Mesothelial cell of epicardium (in vitro differentiated cells): ENCODE measurements at regions not wholly inside any gene's neighbourhood (a gene's known extent, or its start where the extent isn't known, plus 50 kb on each side); places are given as distances from the start of the nearest gene placed in this dataset.

Source experiments
- DNase-seq, 2 experiments: peaks; one replicate each; pipeline ENCODE4 v3.0.0; 2021; ENCODE audit warnings: low spot score in 2 of 2; ENCODE audit not compliant: unreplicated experiment in 2 of 2
- H3K27ac Mint-ChIP-seq: 2 replicates; pipeline ENCODE4 v1.8.0; 2021; ENCODE audit warnings: mixed read lengths
- H3K27me3 Mint-ChIP-seq: 2 replicates; pipeline ENCODE4 v1.8.0; 2021; ENCODE audit warnings: low read depth, mixed read lengths
- H3K36me3 Mint-ChIP-seq: 2 replicates; pipeline ENCODE4 v1.8.0; 2021; ENCODE audit warnings: mixed read lengths
- H3K4me1 Mint-ChIP-seq: 2 replicates; pipeline ENCODE4 v1.8.0; 2021; ENCODE audit warnings: mixed read lengths
- H3K4me3 Mint-ChIP-seq: 2 replicates; pipeline ENCODE4 v1.8.0; 2021; ENCODE audit warnings: mild to moderate bottlenecking, moderate library complexity, mixed read lengths
- H3K9me3 Mint-ChIP-seq: 2 replicates; pipeline ENCODE4 v1.8.0; 2021; ENCODE audit warnings: mixed read lengths
- TF ChIP-seq, protein P1 (sequence below): fragments of 200-600 bp; sonication (generic); IDR thresholded peaks from one replicate; pipeline ENCODE4 v1.5.0; 2021; ENCODE audit warnings: antibody characterized with exemption; ENCODE audit not compliant: unreplicated experiment

GRCh38 chr10:69742928-69743602, 58.6 kb upstream of the COL13A1 start:
- TF ChIP-seq, protein P1, sequence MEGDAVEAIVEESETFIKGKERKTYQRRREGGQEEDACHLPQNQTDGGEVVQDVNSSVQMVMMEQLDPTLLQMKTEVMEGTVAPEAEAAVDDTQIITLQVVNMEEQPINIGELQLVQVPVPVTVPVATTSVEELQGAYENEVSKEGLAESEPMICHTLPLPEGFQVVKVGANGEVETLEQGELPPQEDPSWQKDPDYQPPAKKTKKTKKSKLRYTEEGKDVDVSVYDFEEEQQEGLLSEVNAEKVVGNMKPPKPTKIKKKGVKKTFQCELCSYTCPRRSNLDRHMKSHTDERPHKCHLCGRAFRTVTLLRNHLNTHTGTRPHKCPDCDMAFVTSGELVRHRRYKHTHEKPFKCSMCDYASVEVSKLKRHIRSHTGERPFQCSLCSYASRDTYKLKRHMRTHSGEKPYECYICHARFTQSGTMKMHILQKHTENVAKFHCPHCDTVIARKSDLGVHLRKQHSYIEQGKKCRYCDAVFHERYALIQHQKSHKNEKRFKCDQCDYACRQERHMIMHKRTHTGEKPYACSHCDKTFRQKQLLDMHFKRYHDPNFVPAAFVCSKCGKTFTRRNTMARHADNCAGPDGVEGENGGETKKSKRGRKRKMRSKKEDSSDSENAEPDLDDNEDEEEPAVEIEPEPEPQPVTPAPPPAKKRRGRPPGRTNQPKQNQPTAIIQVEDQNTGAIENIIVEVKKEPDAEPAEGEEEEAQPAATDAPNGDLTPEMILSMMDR = no peak

DNA sequence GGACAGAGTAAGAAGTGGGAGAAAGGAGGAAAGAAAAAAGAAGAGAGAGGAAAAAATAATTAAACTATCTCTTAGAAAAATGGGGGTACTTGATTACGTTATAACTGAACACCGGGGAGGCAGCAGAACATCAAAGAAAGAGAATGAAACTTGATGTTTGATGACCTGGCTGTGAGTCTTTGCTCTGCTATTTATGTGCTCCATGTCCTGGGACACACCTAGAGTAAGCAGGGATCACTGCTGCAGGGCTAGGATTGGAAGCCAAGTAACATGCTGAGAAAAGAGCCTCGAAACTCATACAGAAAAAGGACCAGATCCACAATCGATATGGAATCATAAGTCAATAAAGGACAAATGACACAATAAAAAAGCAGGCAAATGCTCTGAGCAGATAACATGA, 56.7 kb upstream of the COL13A1 start:
- peaks cover 13% of the 10 kb centered on the region for H3K4me1 Mint-ChIP-seq
- H3K9me3 Mint-ChIP-seq = no peaks in the 10 kb centered on the region
- no peaks in the 10 kb centered on the region for H3K36me3 Mint-ChIP-seq
- peaks cover 19% of the 10 kb centered on the region for H3K27me3 Mint-ChIP-seq
- no peak for DNase-seq
- no peak overlapping the region for H3K4me3 Mint-ChIP-seq
- TF ChIP-seq, protein P1 = no peak
- no peak overlapping the region for H3K27ac Mint-ChIP-seq

More at GRCh38 chr10:69742928-69743602, 58.6 kb upstream of the COL13A1 start:
- Mint-ChIP-seq H3K4me3 (no peak overlapping the region), H3K4me1 (peaks cover 5% of the 10 kb centered on the region), H3K27me3 (peaks cover 19% of the 10 kb centered on the region), H3K36me3 (no peaks in the 10 kb centered on the region), H3K27ac (no peak overlapping the region), H3K9me3 (no peaks in the 10 kb centered on the region)
- peak in 1 of 2 experiments; percentile 60 for DNase-seq

DNA sequence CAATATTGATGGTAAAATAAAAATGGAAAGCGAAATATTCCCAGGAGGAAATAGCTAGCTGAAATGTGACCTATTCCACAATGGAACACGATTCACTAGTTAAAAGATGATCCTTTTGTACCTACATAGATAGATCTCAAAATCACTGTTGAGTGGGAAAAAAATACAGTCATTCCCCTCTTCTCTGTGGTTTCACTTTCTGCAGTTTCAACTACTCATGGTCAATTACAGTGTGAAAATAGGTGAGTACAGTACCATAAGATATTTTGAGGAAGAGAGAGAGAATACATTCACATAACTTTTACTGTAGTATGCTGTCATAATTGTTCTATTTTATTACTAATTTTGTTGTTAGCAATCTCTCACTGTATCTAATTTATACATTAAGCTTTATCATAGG, 56.0 kb upstream of the COL13A1 start:
- Mint-ChIP-seq H3K4me1 (peaks cover 20% of the 10 kb centered on the region), H3K27me3 (peaks cover 19% of the 10 kb centered on the region), H3K9me3 (no peaks in the 10 kb centered on the region), H3K36me3 (no peaks in the 10 kb centered on the region), H3K27ac (no peak overlapping the region), H3K4me3 (no peak overlapping the region)
- no peak for DNase-seq
- TF ChIP-seq, protein P1 = no peak

- H3K36me3 Mint-ChIP-seq = no peaks in the 10 kb centered on the region
- no peak for DNase-seq
- no peaks in the 10 kb centered on the region for H3K9me3 Mint-ChIP-seq
- peaks cover 31% of the 10 kb centered on the region for H3K4me1 Mint-ChIP-seq
- TF ChIP-seq, protein P1 = no peak
- no peak overlapping the region for H3K27ac Mint-ChIP-seq
- no peak overlapping the region for H3K4me3 Mint-ChIP-seq
- H3K27me3 Mint-ChIP-seq = peaks cover 20% of the 10 kb centered on the region
These were observed 54.5 kb upstream of the COL13A1 start for GRCh38 chr10:69747179-69747578.

GRCh38 chr10:69748621-69749020, 53.1 kb upstream of the COL13A1 start:
- no peak overlapping the region for H3K4me3 Mint-ChIP-seq
- no peak for DNase-seq
- TF ChIP-seq, protein P1 = no peak
- peaks cover 34% of the 10 kb centered on the region for H3K4me1 Mint-ChIP-seq
- H3K36me3 Mint-ChIP-seq = no peaks in the 10 kb centered on the region
- no peak overlapping the region for H3K27ac Mint-ChIP-seq
- no peaks in the 10 kb centered on the region for H3K9me3 Mint-ChIP-seq
- peaks cover 21% of the 10 kb centered on the region for H3K27me3 Mint-ChIP-seq
